Astrocyte (in vitro differentiated cells and primary cell): ENCODE measurements at regions not wholly inside any gene's neighbourhood (a gene's known extent, or its start where the extent isn't known, plus 50 kb on each side); places are given as distances from the start of the nearest gene placed in this dataset.

Source experiments
- DNase-seq: peaks from one replicate; pipeline ENCODE4 v3.0.0-alpha.2; 2010; ENCODE audit warnings: low read depth
- FAIRE-seq: peaks from 2 replicates; lab custom pipeline; 2011; peaks lifted over from hg19 to GRCh38; lab: Jason Lieb, UNC
- H2AFZ ChIP-seq: 2 replicates; pipeline ENCODE4 v1.6.0; 2012; ENCODE audit warnings: low read depth, low read length, inconsistent platforms
- H3K27ac ChIP-seq: 2 replicates; pipeline ENCODE4 v1.5.1; 2011; ENCODE audit warnings: low read depth, low read length, inconsistent platforms
- H3K27me3 ChIP-seq: 2 replicates; pipeline ENCODE4 v1.6.0; 2011; ENCODE audit warnings: low read length, inconsistent platforms; ENCODE audit not compliant: insufficient read depth
- H3K36me3 ChIP-seq: 2 replicates; pipeline ENCODE4 v1.5.1; 2011; ENCODE audit warnings: low read length, inconsistent platforms; ENCODE audit not compliant: insufficient read depth
- H3K4me1 ChIP-seq: 2 replicates; pipeline ENCODE4 v1.5.1; 2011; ENCODE audit warnings: low read length, inconsistent platforms; ENCODE audit not compliant: insufficient read depth
- H3K4me2 ChIP-seq: 2 replicates; pipeline ENCODE4 v1.6.0; 2012; ENCODE audit warnings: low read length, inconsistent platforms
- H3K4me3 ChIP-seq: 2 replicates; pipeline ENCODE4 v1.5.1; 2011; ENCODE audit warnings: low read depth, mild to moderate bottlenecking, low read length, inconsistent platforms; ENCODE audit not compliant: insufficient read depth
- H3K79me2 ChIP-seq: 2 replicates; pipeline ENCODE4 v1.6.0; 2012; ENCODE audit warnings: mild to moderate bottlenecking, low read length, inconsistent platforms; ENCODE audit not compliant: insufficient read depth
- H3K9ac ChIP-seq: 2 replicates; pipeline ENCODE4 v1.6.0; 2012; ENCODE audit warnings: mild to moderate bottlenecking, low read length, inconsistent platforms
- H3K9me3 ChIP-seq: 2 replicates; pipeline ENCODE4 v1.5.1; 2012; ENCODE audit warnings: low read depth, mild to moderate bottlenecking, low read length, inconsistent platforms; ENCODE audit not compliant: insufficient read depth
- H4K20me1 ChIP-seq: 2 replicates; pipeline ENCODE4 v1.6.0; 2012; ENCODE audit warnings: low read length, inconsistent platforms; ENCODE audit not compliant: insufficient read depth
- H3K27ac Mint-ChIP-seq: one replicate; pipeline ENCODE4 v1.8.0; 2021; ENCODE audit warnings: mild to moderate bottlenecking, mixed read lengths; ENCODE audit not compliant: unreplicated experiment
- H3K27me3 Mint-ChIP-seq: one replicate; pipeline ENCODE4 v1.8.0; 2021; ENCODE audit warnings: low read depth, mixed read lengths; ENCODE audit not compliant: unreplicated experiment
- H3K36me3 Mint-ChIP-seq: one replicate; pipeline ENCODE4 v1.8.0; 2021; ENCODE audit warnings: low read depth, mixed read lengths; ENCODE audit not compliant: unreplicated experiment
- H3K4me1 Mint-ChIP-seq: one replicate; pipeline ENCODE4 v1.8.0; 2021; ENCODE audit warnings: low read depth, mixed read lengths; ENCODE audit not compliant: unreplicated experiment
- H3K4me3 Mint-ChIP-seq: one replicate; pipeline ENCODE4 v1.8.0; 2021; ENCODE audit warnings: mild to moderate bottlenecking, moderate library complexity, mixed read lengths; ENCODE audit not compliant: unreplicated experiment
- H3K9me3 Mint-ChIP-seq: one replicate; pipeline ENCODE4 v1.8.0; 2021; ENCODE audit warnings: mild to moderate bottlenecking, mixed read lengths; ENCODE audit not compliant: unreplicated experiment
- CTCF ChIP-seq: IDR thresholded peaks from 2 replicates; pipeline ENCODE4 v1.5.1; 2011; ENCODE audit warnings: low read depth, mild to moderate bottlenecking, inconsistent platforms, low read length, moderate library complexity; ENCODE audit not compliant: insufficient read depth
- EZH2 ChIP-seq: IDR thresholded peaks from 2 replicates; pipeline ENCODE4 v1.6.1; 2012; ENCODE audit warnings: mild to moderate bottlenecking, low read length, inconsistent platforms; ENCODE audit not compliant: insufficient read depth

- Mint-ChIP-seq H3K27me3 (peaks cover 41% of the 10 kb centered on the region), H3K36me3 (no peaks in the 10 kb centered on the region), H3K27ac (no peak overlapping the region), H3K4me3 (no peak overlapping the region), H3K4me1 (no peaks in the 10 kb centered on the region), H3K9me3 (peaks cover 34% of the 10 kb centered on the region)
- H3K9ac ChIP-seq = no peak overlapping the region
- no peaks in the 10 kb centered on the region for H4K20me1 ChIP-seq
- H3K4me1 ChIP-seq = no peaks in the 10 kb centered on the region
- no peak for DNase-seq
- peaks cover 5% of the 10 kb centered on the region for H3K27me3 ChIP-seq
- no peak for FAIRE-seq
- no peak overlapping the region for H3K27ac ChIP-seq
- no peak overlapping the region for H3K4me2 ChIP-seq
- H3K79me2 ChIP-seq = no peaks in the 10 kb centered on the region
- no peak overlapping the region for H3K4me3 ChIP-seq
- H3K9me3 ChIP-seq = no peaks in the 10 kb centered on the region
- no peaks in the 10 kb centered on the region for H3K36me3 ChIP-seq
- no peak for TF ChIP-seq EZH2
- no peak for TF ChIP-seq CTCF
- H2AFZ ChIP-seq = no peak overlapping the region
Observed at GRCh38 chr3:193761969-193762368, 169.0 kb downstream of the OPA1 start.

GRCh38 chr3:193762657-193763056 lies 169.6 kb downstream of the OPA1 start:
- Histone ChIP-seq H3K9ac (no peak overlapping the region), H3K4me2 (no peak overlapping the region), H3K27me3 (peaks cover 5% of the 10 kb centered on the region), H3K9me3 (no peaks in the 10 kb centered on the region), H2AFZ (no peak overlapping the region), H3K27ac (no peak overlapping the region), H3K36me3 (no peaks in the 10 kb centered on the region), H4K20me1 (no peaks in the 10 kb centered on the region), H3K4me1 (peaks cover 1% of the 10 kb centered on the region), H3K79me2 (no peaks in the 10 kb centered on the region), H3K4me3 (no peak overlapping the region)
- TF ChIP-seq EZH2 = no peak
- TF ChIP-seq CTCF = no peak
- H3K27ac Mint-ChIP-seq = no peak overlapping the region
- peaks cover 48% of the 10 kb centered on the region for H3K27me3 Mint-ChIP-seq
- H3K4me1 Mint-ChIP-seq = no peaks in the 10 kb centered on the region
- H3K36me3 Mint-ChIP-seq = no peaks in the 10 kb centered on the region
- FAIRE-seq (no peak), DNase-seq (no peak)
- H3K9me3 Mint-ChIP-seq = peaks cover 28% of the 10 kb centered on the region
- H3K4me3 Mint-ChIP-seq = no peak overlapping the region

GRCh38 chr3:193764959-193765358 lies 172.0 kb downstream of the OPA1 start:
- peaks cover 4% of the 10 kb centered on the region for H3K4me1 Mint-ChIP-seq
- peaks cover 9% of the 10 kb centered on the region for H3K4me1 ChIP-seq
- no peak for DNase-seq

More at GRCh38 chr3:193764959-193765358, 172.0 kb downstream of the OPA1 start:
- H3K79me2 ChIP-seq = no peaks in the 10 kb centered on the region
- H3K4me3 ChIP-seq = no peak overlapping the region
- H4K20me1 ChIP-seq = no peaks in the 10 kb centered on the region
- Mint-ChIP-seq H3K4me3 (no peak overlapping the region), H3K9me3 (peaks cover 19% of the 10 kb centered on the region), H3K36me3 (no peaks in the 10 kb centered on the region), H3K27me3 (peaks cover 57% of the 10 kb centered on the region), H3K27ac (no peak overlapping the region)
- no peak overlapping the region for H3K27ac ChIP-seq
- no peaks in the 10 kb centered on the region for H3K9me3 ChIP-seq
- H3K4me2 ChIP-seq = no peak overlapping the region
- H3K36me3 ChIP-seq = no peaks in the 10 kb centered on the region
- H2AFZ ChIP-seq = no peak overlapping the region
- H3K9ac ChIP-seq = no peak overlapping the region
- no peak for FAIRE-seq
- no peak for TF ChIP-seq EZH2
- TF ChIP-seq CTCF = no peak
- H3K27me3 ChIP-seq = peaks cover 5% of the 10 kb centered on the region
